ENCODE measurements at regions not wholly inside any gene's neighbourhood (a gene's known extent, or its start where the extent isn't known, plus 50 kb on each side); places are given as distances from the start of the nearest gene placed in this dataset.
"Not testable (repeated sequence)": the region's sequence is repeated elsewhere in the genome, so short reads cannot be mapped to it uniquely, and the experiment has no call there.

DNA sequence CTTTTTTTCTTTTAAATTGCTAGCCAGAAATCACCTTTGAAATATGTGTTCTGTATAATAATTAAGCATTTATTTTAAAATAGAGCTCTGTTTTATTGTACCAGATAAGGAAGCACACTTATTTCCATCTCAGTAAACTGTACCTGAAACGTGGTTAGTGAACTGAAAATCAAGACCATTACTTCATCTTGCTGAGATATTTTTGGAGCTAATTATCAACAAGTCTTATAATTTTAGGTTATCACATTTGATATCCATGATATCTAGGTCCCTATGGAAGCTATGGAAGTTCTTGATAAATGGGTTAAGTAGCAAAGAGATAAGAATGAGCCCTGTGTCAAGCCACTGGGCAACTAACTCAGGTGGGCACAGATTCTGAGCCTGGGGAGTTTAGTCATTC is 187.2 kb downstream of the NFKBIZ start:
- H3K27me3 ChIP-seq, result no peaks in the 10 kb centered on the region
- intact Hi-C loops (cut with DNase I), result no loop called here
- H3K9me3 ChIP-seq, result no peaks in the 10 kb centered on the region
- H3K4me1 ChIP-seq, result no peaks in the 10 kb centered on the region
- DNase-seq (ENCODE audit: extremely low spot score in 2 of 2), result no peak
- no peak overlapping the region for H3K27ac ChIP-seq
- no peaks in the 10 kb centered on the region for H3K36me3 ChIP-seq
- TF ChIP-seq, protein P1, sequence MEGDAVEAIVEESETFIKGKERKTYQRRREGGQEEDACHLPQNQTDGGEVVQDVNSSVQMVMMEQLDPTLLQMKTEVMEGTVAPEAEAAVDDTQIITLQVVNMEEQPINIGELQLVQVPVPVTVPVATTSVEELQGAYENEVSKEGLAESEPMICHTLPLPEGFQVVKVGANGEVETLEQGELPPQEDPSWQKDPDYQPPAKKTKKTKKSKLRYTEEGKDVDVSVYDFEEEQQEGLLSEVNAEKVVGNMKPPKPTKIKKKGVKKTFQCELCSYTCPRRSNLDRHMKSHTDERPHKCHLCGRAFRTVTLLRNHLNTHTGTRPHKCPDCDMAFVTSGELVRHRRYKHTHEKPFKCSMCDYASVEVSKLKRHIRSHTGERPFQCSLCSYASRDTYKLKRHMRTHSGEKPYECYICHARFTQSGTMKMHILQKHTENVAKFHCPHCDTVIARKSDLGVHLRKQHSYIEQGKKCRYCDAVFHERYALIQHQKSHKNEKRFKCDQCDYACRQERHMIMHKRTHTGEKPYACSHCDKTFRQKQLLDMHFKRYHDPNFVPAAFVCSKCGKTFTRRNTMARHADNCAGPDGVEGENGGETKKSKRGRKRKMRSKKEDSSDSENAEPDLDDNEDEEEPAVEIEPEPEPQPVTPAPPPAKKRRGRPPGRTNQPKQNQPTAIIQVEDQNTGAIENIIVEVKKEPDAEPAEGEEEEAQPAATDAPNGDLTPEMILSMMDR (IDR thresholded peaks at IDR 0.05), result no peak
- TF ChIP-seq POLR2A (IDR thresholded peaks at IDR 0.05) (no peak), POLR2AphosphoS5 (IDR thresholded peaks at IDR 0.05; ENCODE audit: insufficient read depth in 1 of 2, low read depth in 1 of 2) (no peak)
- H3K4me3 ChIP-seq, result no peak overlapping the region

DNA sequence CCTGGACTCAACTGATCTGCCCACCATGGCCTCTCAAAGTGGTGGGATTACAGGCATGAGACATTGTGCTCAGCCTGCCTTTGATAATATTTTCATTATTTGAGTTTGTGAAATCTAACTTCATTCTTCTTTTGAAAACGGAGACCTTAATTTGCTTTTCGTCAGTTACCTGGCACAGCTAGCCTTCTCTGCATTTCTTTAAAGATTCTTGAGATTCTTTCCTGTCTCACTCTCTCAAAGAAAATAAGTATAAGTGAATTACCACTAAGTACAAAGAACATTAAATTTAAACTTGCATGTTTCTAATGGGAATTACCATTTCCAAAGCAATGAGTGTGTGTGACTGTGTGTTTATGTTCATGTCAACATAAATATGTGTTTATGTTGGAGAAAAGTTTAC is 187.9 kb downstream of the NFKBIZ start:
- no peaks in the 10 kb centered on the region for H3K4me1 ChIP-seq
- DNase-seq (ENCODE audit: extremely low spot score in 2 of 2), result no peak
- TF ChIP-seq POLR2AphosphoS5 (IDR thresholded peaks at IDR 0.05; ENCODE audit: insufficient read depth in 1 of 2, low read depth in 1 of 2) (no peak), POLR2A (IDR thresholded peaks at IDR 0.05) (no peak)
- TF ChIP-seq, protein P1 (IDR thresholded peaks at IDR 0.05), result no peak
- no peaks in the 10 kb centered on the region for H3K36me3 ChIP-seq
- no peaks in the 10 kb centered on the region for H3K27me3 ChIP-seq
- H3K4me3 ChIP-seq, result no peak overlapping the region
- H3K27ac ChIP-seq, result no peak overlapping the region
- no peaks in the 10 kb centered on the region for H3K9me3 ChIP-seq
- intact Hi-C loops (cut with DNase I), result no loop called here

DNA sequence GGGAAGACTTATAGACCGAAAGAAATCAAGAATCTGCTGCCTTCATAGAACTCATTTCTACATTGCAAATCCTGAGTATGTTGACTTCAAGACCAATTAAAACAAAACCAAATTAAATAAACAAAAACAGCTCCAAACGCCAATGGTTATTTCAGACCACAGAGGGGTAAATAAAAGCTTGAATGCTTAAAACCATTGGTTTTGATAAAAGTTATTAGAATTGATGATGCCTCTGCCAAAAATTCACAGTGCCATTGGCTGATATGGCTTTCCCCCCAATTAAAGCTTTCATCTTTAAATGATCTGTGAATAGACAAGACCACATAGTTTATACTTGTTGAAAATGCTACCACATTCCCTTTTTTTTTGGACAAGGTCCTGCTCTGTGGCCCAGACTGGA is 188.5 kb downstream of the NFKBIZ start:
- no peak overlapping the region for H3K27ac ChIP-seq
- intact Hi-C loops (cut with DNase I), result no loop called here

DNA sequence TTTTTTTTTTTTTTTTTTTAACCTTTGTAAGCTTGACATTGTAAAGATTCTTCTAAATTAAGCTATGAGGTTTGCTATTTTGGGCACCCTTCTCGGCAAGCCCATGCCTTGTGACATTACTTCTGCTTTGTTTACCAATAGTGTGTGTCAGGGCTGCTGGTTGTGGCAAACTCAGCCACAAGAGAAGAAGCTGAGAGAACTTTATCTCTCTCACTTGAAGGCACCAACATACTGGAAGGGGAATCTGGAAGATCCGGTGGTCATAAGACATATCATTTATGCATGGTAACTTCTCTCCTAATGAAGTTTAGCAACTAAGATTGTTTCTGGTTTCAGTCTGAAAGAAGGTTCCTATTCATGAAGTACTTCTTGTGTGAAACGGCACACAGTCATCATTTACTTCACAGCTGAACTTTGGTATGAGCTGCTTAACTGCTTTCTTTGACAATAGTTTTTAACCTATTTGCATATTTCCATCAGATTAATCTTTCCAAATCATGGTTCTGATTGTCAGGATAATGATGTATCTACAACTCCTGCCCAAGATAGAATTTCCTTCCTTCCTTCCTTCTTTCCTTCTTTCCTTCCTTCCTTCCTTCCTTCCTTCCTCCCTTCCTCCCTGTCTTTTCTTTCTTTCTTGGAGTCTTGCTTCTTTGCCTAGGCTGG is 189.3 kb downstream of the NFKBIZ start:
- DNase-seq (ENCODE audit: extremely low spot score in 2 of 2), result no peak
- no peak for TF ChIP-seq POLR2AphosphoS5 (IDR thresholded peaks at IDR 0.05; ENCODE audit: insufficient read depth in 1 of 2, low read depth in 1 of 2)
- no peak for TF ChIP-seq POLR2A (IDR thresholded peaks at IDR 0.05)
- TF ChIP-seq, protein P1 (IDR thresholded peaks at IDR 0.05), result no peak

More for the DNA sequence above, 188.5 kb downstream of the NFKBIZ start:
- Histone ChIP-seq H3K36me3 (no peaks in the 10 kb centered on the region), H3K27me3 (no peaks in the 10 kb centered on the region), H3K4me3 (no peak overlapping the region), H3K9me3 (no peaks in the 10 kb centered on the region), H3K4me1 (no peaks in the 10 kb centered on the region)
- TF ChIP-seq POLR2AphosphoS5 (IDR thresholded peaks at IDR 0.05; ENCODE audit: insufficient read depth in 1 of 2, low read depth in 1 of 2) (no peak), POLR2A (IDR thresholded peaks at IDR 0.05) (no peak)
- TF ChIP-seq, protein P1 (IDR thresholded peaks at IDR 0.05), result no peak
- no peak for DNase-seq (ENCODE audit: extremely low spot score in 2 of 2)

DNA sequence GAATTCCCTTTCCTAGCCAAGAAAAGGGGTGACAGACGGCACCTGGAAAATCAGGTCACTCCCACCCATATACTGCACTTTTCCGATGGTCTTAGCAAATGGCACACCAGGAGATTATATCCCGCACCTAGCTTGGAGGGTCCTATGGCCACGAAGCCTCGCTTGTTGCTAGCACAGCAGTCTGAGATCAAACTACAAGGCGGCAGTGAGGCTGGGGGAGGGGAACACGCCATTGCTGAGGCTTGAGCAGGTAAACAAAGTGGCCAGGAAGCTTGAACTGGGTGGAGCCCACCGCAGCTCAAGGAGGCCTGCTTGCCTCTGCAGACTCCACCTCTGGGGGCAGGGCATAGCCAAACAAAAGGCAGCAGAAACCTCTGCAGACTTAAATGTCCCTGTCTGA is 190.8 kb downstream of the NFKBIZ start:
- H3K36me3 ChIP-seq; H3K27me3 ChIP-seq; H3K9me3 ChIP-seq; H3K4me3 ChIP-seq; DNase-seq (ENCODE audit: extremely low spot score in 2 of 2); H3K27ac ChIP-seq; H3K4me1 ChIP-seq; intact Hi-C loops (cut with DNase I): not testable (repeated sequence)

More for the DNA sequence above, 189.3 kb downstream of the NFKBIZ start:
- H3K9me3 ChIP-seq, result no peaks in the 10 kb centered on the region
- H3K27me3 ChIP-seq, result no peaks in the 10 kb centered on the region
- no peaks in the 10 kb centered on the region for H3K4me1 ChIP-seq
- no peaks in the 10 kb centered on the region for H3K36me3 ChIP-seq
- intact Hi-C loops (cut with DNase I), result no loop called here
- no peak overlapping the region for H3K4me3 ChIP-seq
- H3K27ac ChIP-seq, result no peak overlapping the region
